Left kidney (tissue), 1 donor: ENCODE measurements at regions not wholly inside any gene's neighbourhood (a gene's known extent, or its start where the extent isn't known, plus 50 kb on each side); places are given as distances from the start of the nearest gene placed in this dataset.

ENCODE experiments used
- DNase-seq: peaks from one replicate; pipeline ENCODE4 v3.0.0-alpha.2; 2013

DNA sequence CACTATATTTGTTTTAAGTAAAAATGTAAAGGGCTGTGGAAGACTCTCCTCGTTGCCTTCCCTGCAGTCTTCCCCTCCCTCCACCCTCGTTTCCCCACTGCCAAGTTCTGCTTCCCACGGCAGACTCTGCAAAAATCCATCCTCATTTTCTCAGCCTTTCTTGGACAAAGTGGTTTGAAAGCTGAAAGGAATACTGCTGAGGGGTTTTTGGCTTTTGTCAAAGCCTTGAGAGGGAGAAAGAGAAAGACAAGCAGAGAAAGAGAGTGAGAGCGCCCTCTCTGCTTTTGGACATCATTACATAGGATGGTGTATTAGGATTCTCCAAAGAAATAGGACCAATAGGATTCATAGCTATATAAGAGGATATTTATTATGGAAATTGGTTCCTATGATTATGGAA, 455.9 kb upstream of the SOX11 start:
- no peak for DNase-seq

DNA sequence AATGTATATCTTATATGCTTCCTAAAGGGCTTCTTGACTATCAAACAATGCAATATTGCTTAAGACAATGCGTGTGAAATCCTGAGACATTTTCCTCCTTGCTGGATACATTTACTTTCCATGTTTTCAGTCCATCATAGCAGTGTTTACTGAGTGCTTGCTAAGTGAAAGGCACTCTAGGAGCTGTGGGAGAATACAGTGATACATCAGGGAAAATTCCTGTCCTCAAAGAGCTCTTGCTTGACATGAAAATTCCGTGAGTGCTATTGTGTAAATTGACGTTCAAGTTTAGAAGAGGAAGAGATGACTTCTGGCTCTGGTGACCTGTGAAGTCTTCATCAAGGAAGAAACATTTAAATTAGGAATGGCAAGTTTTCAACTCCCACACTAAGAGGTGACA, 449.4 kb upstream of the SOX11 start:
- no peak for DNase-seq

DNA sequence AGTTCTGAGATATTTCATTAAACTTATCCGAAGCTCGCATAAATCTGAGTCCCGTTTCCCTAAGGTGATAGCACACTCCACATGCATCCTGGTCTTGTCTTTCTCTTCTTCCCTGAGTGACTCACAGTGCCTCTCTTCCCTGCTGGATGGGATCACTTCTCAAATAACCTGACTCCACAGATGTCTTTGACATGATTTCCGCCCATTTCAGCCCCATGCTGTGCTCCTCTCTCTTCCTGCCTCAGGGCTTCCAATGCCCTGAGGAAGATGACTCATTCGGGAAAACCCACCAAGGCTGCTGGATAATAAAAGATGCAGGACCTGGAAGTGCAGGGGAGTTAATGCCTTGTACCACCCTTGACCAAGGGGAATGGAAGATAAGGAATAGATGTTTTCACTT, 441.7 kb upstream of the SOX11 start:
- no peak for DNase-seq

DNA sequence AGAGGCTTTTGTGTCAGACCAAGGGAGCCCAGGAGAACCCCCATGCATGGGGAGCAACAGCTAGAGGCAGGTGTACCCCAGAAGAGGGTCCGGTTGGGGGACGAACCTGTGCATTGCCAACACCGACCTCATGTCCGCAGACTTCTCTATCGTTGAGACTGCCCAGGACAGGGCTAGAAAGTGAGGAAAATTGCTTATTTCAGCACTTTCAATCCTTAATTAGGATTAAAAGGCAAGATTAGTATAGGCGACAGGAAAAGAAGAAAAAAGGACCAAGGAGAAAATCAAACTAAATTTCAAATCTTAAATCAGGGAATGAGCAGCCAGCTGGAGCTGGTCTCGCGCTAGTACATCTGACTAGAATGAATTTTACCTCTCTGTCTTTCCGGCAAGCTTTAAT, 438.9 kb upstream of the SOX11 start:
- DNase-seq, result no peak

DNA sequence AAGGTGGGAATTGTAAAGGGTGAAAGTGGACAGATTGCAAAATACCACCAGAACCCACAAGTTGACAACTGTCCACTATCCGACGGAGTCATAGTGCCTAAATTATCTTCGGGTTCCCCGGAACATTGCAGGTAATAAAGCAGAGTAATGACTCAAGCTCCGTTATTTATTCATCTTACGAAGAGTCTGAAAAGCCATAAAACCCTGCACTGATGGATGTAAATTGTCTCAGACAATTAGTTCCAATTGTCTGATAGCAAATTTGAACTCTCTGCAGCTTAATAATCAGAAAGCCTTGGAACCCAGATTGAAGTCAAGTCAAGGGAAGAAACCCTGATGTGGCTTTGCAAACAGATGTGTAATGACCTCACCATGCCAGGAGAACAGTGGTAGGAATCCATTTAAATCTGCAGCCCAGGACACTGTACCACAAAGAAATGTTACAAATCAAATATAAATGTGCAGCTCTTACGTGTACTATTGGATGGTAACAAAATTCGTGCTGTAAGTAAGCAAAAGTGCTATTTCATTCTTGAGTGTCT, 437.3 kb upstream of the SOX11 start:
- no peak for DNase-seq

DNA sequence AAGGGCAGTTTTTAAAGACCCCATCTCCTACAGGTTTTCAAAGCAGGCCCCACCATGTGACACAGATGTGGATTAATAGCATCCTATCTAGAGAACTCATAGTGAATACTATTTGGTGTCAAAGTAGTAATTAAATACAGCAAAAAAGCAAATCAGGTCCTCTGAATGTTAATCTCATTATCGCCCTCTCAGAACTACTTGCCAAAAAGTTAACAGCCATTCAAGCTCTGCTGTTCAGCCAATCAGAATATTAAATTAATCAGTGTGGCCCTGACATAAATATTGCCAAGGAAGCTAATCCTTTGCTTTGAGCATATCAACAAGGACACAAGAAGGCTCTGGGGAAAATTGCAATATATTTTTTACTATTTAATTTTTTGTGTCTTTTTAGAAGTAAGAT, 428.9 kb upstream of the SOX11 start:
- no peak for DNase-seq

DNA sequence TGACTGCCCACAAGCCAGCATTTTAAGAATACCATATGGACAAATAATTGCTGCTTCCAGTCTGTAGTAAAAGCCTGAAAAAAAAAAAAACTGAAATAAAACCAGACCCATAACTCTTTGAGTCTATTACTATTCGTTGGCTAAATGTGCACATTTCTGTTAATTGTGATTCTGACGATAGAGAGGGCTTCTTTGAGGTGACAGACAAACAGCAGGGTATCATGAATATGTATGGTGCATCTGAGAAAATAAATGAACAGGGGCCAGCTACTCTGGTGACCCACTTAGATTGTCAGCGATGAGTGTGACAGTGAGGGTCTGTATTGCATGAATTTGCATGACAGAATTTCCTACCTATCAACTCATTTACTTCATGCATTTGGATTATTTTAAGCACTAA, 427.8 kb upstream of the SOX11 start:
- DNase-seq, result no peak

DNA sequence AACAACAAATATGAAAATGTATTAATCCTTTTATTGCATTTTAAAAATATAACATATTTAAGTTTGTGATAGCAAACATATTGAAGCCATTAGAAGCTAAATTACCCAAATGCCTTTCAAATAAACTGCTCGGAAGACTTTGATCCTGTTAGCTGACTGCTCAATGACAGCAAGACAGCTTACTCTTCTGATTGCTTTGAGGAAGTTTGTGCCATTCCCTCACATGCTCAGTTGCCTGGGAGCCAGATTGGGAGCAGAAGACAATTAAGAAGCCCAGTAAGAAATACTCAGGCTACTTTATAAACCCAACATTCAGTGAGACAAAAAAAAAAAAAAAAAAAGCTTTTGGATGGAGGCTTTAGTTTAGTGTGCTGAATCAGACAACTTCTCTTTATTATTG, 407.1 kb upstream of the SOX11 start:
- no peak for DNase-seq

DNA sequence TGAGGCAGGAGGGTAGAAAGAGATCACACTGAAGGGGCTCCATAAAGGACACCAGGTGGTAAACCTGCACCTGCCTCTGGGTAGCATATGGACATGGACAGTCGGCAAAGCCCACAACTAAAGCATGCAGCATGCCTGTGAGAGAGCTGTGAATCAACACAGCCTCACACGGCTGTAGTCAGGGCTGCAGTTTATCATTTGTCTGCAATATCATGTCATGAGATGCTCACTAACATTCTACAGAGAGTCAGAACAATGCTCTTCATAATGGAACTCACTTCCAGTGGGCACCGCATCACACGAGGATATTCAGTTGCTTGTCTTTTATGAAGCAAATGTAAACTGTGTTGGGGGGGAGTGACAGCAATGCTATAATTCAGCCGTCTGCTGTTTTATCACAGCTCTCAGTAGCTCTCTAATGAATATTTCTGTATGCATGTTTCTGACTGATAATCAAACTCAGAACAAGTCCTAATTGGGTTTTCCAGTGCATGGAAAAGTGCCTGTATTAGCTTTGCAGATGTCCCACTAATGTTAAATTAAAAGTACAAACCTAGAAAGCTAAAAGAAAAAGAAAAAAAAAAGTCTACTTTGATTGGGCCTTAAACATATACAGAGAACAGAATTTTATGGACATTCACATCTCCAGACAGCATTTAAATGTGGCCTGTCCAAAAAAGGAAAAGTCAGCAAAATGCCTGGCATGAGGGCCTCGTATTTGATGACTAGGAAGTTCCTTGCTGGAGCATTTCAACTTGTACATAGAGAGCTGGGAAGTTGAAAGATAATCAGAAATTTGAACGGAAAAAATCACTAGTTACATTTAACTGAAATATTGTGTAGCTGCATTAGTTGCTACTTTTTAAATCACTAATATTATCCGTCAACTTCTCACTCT, 406.1 kb upstream of the SOX11 start:
- DNase-seq, result no peak

DNA sequence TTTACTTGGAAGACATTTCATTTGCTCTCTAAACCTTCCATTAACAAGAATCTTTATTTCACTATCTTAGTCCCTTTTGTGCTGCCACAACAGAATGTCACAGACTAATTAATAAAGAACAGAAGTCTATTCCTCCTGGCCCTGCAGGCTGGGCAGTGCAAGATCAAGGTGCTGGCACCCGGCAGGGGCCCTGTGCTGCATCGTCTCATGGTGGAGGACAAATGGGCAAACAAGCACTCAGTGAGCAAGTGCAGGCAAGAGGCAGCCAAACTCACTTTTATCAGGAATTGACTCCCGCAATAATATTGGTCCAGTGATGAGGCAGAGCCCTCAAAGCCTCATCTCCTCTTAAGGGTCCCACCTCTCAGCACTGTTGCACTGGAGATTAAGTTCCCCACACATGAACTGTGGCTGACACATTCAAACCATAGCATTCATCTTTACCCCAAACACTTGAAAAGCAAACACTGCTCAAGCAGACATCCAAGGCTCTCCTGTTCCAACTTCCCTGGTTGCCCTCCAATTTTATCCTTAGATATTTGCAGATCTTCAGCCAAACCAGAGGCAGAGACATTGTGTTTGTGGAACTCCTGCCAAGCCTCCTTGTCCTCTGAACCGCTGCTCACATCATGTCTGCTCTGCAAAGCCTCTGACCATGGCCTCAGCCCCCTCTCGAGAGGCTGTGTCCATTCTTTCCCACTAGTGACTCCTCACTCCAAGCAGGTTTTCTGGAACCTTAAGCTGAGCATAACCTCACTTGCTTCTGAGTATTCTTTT, 404.4 kb upstream of the SOX11 start:
- no peak for DNase-seq

DNA sequence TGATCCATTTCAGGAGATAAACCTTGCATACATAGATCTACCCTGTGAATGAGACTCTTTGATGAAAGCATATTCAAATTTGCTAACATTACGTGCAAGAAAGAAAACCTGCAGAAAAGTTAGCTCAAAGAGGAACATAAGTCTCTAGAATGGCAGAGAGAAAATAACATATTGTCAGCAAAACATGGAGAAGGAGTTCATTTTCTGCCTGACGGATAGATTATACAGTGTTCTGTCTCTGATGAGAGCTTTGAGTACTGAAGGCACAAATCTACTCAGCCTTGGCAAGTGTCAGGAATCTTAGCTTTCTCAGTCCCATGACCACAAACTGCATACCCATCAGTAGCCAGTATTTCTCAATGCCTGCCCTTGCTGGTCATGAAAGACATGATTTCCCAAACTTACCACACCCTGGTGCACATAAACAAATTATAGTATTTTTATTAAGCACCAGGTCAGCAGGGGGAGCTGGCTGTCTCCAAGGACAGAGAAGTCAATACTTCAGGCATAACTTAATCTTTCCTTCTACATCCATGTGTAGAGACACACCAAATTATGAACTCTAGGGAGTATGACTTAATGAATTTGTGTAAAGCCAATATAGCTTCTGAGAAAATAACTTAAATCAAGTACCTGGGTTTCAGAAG, 401.2 kb upstream of the SOX11 start:
- DNase-seq, result no peak

DNA sequence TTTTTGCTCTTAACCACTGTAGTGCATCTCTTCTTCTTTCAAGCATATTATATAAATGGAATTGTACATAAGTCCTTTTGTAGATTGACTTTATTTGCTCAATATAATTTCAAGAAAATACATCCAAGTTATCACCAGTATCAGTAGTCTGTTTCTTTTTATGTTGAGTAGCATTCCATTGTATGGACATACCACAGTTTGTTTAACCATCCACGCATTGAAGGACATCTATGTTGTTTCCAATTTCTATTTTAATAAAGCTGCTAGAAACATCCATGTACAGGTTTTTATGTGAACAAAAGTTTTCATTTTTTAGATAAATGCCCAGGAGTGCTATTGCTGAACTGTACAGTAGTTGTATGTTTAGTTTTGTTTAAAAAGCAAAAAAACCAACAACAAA, 387.5 kb upstream of the SOX11 start:
- no peak for DNase-seq

DNA sequence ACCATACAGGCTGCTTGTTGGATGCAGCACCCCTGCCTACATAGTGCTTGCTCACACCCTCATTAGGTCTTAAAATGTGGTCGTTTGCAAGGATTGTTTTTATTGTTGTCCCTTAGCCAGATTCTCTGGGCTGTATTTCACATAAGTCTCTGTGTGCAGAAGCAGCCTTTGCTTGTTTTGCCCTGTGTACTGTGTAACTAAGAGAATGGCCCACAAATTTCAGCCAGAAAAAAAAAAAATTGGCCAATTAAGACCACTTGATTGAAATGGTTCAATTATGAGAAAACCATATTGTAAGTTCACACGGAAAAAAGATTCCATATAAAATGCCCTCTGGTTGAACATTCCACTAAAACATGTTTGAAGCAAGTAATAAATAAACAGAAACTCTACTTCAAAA, 377.1 kb upstream of the SOX11 start:
- no peak for DNase-seq

DNA sequence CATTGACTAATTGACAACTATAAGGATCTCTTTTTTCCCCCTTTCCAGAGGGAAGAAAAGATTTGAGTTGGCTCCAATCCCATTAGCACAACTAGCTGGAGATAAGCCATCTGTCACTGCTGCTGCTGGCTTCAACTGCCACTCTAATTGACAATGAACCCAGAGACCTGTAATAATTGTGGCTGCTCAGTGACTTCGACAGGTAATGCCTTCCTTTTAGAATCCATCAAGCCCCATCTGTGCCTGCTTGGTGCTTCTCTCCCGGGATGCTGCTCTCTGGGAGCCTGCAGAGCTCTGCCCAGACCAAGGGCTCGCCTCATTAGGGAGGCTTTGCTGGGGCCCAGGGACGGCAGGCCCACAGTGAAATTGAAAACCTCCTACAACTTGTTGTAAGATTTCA, 376.7 kb upstream of the SOX11 start:
- no peak for DNase-seq

DNA sequence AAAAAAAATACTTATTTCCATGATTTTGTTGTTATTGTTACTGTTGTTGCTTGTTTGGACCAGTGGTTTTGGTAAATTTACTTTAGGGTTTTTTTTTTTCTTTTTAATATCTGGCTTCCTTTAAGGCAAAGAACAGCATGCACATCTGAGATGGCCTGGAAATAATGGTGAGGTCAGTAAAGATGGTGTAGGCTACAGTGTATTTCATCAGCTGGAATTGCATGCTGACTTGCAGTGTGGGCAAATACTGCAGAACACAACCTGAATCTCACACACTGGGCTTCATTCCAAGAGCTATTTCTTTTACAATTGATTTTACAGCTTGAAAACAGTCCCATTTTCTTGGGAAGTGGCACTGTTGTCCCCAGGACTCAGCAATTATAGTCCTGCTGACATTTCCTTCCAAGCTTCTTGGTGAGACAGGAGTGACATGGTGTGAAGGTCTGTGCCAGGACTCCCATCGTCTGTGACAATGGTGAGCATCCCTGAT, 376.1 kb upstream of the SOX11 start:
- no peak for DNase-seq

DNA sequence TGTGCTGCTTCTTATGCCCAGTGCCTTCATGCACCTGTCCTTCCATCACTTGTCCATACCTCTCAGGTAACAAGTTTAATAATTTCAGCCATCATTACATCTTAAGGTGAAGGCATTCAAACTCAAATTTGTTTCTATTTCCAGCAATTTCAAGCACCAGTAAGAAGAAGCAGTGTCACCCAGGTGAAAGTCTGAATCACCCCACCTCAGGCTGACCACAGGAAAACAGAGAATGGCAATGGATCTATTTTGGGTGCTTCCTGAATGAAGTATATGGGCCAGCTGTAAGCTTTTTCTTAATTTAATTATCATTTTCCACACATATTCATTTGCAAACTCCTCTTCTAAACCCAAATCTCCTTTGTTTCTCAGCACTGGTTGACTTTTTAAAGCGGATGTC, 372.7 kb upstream of the SOX11 start:
- DNase-seq, result no peak

DNA sequence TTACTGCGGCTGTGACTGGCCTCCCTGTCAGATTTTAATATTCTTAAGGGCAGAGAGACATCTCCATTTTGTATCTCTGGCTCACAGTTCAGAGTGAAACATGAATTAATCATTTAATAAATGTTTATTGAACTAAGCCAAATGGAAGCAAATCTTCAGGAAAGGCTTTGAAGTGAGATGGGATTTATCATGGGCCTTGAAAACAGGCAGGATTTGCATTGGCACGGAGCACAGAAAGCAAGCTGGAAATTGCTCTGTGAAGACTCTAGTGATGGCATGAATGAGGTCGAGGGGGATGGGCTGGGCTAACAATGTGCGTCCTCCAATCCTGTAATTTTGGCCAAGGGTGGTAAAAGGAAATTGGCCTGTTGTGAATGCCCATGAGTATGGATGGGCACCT, 369.8 kb upstream of the SOX11 start:
- no peak for DNase-seq

DNA sequence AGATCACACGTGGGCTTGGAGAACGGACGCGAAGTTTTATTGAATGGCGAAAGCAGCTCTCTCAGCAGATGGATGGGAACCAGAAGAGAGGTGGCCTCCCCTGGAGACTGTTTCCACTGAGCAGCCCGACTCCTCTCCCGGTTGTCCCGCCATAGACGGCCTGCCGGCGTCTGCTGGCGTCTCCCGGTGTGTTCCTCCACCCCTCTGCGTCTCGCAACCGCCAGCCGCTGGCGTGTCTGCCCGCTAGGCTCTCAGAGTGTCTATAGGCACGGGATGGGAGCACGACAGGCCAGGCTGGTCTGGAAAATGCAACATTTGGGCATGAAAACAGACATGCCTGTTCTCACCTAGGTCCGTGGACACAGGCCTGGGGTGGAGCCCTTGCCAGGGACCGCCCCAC, 366.7 kb upstream of the SOX11 start:
- DNase-seq, result no peak

DNA sequence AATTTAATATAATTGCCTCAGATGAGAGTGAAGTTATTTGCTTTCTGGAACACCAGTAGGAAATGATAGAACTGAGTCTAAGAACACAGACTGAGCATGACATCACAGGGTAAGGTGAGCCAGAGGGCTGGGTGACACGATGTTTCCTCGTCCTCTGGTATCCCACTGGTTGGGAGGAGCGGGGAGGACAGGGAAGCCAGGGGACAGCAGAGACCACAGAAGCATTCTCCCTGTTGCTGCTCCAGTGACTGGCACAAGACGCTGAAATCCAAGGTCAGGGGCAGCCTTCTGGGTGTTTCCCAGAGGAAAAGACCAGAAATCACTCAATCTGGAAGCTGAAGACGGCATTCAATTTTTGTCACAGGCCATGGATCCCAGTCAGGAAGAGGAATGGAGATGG, 363.4 kb upstream of the SOX11 start:
- peak; percentile 5 for DNase-seq

DNA sequence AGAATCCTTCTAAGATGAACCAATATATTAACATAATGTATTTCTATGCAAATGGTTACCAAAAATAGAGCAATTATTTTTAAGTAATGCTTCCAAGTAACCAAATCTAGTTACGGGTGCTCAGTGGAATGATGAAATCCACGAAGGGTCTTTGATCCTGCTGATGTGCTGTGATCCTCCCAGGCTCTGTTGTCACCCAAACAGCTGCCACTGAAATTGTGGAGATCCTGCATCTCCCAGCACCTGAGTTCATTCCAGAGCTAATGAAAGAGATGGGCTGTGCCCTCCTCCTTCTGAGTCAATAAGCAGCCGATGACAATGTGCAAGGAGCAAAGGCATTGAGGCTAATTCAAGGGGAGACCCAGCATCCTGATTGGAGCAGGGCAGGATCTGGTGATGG, 362.4 kb upstream of the SOX11 start:
- DNase-seq, result no peak

DNA sequence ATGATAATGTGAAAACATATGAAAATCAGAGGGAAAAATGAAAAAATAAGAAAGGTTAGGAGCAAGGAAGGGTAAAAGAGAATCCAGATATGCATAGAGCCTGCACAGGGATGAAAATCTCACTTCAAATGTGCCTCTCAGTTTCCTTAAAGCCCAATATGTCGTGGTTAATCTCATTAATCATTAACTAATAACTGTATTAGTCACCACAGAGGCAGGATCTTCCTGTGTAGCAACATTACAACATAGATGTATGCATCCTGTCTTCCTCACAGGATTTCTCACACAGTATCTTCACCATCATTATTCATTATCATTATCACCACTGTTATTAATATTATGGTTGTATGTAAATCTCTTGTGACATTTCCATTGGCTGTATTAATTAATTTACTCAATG, 361.2 kb upstream of the SOX11 start:
- no peak for DNase-seq

DNA sequence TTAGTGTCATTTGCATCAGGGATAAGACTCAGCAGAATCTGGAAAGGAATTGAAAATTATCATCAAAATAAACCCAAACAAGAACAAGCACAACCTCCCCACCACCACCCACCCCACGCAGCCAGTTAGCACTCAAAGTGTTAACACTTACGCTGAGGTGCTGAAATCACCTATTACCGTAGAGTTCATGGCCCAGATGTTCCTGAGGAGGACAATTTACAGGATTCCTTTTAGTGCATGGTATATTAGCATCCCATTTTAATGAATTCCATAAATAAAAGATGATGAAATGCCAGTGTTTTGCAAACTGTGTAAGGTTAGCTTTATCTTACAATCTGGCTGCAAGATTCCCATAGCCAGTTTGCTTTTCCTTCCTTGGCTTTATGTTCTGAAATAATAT, 359.3 kb upstream of the SOX11 start:
- no peak for DNase-seq

DNA sequence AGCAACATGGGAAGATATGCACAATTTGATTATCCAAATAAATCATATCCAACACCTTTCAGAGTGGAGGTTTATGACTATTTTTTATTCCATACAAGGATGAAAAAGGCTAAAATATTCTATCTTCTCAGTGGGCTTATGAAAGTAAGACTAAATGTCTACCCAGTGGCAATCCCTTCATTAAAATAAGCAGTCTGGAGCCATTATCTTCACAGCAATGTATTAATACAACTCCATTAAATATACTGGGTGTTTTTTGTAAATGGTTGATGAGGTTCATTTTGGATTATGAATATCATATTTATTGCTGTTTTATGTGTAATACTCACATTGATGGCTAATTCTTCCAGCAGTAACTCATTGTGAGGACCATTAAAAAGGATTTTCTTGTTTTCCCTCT, 352.7 kb upstream of the SOX11 start:
- DNase-seq, result no peak
